ENCODE measurements at regions not wholly inside any gene's neighbourhood (a gene's known extent, or its start where the extent isn't known, plus 50 kb on each side); places are given as distances from the start of the nearest gene placed in this dataset.

DNA sequence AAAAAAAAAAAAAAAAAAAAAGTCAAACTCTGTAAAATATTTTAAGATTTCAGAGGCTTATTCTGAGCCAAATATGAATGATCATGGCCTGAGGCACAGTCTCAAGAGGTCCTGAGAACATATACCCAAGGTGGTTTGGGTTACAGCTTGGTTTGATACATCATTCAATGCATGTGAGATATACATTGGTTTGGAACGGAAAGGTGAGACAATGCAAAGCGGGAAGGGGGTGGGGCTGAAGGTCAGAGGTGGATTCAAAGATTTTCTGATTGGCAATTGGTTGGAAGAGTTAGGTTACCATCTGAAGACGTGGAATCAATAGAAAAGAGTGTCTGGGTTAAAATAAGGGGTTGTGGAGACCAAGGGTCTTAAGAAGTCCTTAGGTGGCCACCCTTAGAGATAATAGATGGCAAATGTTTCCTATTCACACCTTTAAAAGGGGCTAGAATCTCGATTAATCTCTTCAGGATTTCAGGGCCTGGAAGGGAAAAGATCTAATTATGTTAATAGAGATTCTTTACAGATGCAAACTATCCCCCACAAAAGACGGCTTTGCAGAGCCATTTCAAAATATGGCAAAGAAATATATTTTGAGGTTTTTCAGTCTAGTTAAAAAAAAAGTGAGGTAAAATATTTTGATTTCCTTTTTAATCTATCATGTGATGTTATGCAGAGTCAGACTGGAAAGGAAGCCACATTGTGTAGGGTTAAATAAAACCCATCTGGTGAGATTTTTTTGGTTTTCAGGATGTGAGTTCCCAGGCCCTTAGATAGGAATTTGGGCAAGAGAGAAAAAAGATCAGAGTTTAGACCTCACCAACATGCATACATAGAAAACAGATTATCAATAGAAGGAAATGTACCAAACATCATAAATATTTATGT, 173.8 kb upstream of the CNOT2 start:
- TF ChIP-seq EZH2 (IDR thresholded peaks at IDR 0.05; ENCODE audit: borderline replicate concordance, low read length) (no peak), CTCF (conservative IDR thresholded peaks at IDR 0.05 in 1 of 2, IDR thresholded peaks at IDR 0.05 in 1 of 2; ENCODE audit: extremely low read depth in 1 of 2, insufficient read depth in 1 of 2, low read depth in 1 of 2, low read length in 2 of 2) (no peak)
